Skin epidermis (tissue), 12 donors: ENCODE measurements at regions not wholly inside any gene's neighbourhood (a gene's known extent, or its start where the extent isn't known, plus 50 kb on each side); places are given as distances from the start of the nearest gene placed in this dataset.
"Not testable (repeated sequence)": the region's sequence is repeated elsewhere in the genome, so short reads cannot be mapped to it uniquely, and the experiment has no call there.

ENCODE experiments used
- H3K27ac ChIP-seq, 21 experiments: fragments of 200-600 bp; sonication (generic) in 11 of 21; one replicate each; pipeline ENCODE4 v1.5.0; 2020; ENCODE audit warnings: mild to moderate bottlenecking in 3 of 21, inconsistent platforms in 2 of 21, moderate library complexity in 2 of 21
- H3K4me3 ChIP-seq, 7 experiments: fragments of 200-600 bp; sonication (generic) in 2 of 7; one replicate each; pipeline ENCODE4 v1.5.0; 2020; ENCODE audit warnings: inconsistent platforms in 2 of 7, mild to moderate bottlenecking in 2 of 7, moderate library complexity in 1 of 7

GRCh38 chr2:129369437-129369836 lies 610.0 kb upstream of the RAB6C start:
- Histone ChIP-seq H3K27ac (no peak overlapping the region), H3K4me3 (no peak overlapping the region)

DNA sequence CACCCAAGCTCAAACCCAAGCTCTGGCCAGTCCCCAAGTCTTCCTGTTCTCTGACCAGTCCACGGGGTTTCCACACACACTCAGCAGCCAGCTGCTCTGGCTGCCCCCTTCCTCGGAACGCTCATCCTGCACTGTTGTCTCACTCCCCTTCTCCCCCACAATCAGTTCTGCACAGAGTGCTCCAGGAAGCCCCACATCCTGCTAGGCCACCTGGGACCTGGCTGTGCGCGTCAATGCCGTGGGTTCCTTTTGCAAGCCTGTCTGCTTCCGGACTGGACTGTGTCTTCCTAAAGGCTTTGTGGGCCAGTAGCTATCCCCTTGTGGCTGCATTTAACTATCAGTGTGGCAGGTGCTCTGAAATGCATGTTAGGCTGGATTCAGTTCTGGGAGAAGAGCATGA lies 605.0 kb upstream of the RAB6C start:
- Histone ChIP-seq H3K4me3 (no peak overlapping the region), H3K27ac (no peak overlapping the region)

DNA sequence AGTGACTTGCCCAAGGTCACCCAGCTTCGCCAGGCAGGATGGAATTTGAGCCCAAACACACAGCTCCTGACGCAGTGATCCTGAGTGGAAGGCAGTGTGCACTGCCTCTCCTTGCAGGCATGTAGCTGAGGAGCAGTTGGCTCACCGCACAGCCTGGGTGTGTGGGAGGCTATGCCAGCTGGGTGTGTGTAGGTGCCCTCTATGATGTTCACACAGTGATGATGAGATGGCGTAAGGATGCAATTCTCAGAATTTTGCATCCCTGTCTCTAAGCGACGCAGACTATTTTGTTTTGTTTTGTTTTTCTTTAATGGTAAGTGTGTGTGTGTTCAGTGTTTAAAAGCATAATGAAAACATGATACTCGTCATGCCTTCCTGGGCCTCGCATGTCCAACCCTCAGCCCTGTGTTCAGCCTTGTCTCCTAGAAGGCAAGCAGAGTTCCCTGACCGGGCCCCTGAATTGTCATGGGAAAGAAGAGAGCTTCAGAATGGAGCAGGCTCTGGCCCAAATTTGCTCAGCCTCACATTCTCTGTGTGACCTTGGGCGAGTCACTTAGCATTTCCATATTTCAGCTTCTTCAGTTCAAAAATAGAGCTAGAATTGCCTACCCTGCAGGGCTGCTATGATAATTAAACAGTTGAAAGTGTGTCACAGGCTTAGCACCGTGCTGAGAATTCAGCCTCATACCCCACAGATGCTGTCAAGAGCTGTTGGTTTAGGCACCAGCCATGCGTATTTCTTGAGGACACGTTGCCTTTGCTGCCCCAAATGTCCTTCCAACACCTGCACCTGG lies 603.6 kb upstream of the RAB6C start:
- Histone ChIP-seq H3K4me3 (no peak overlapping the region), H3K27ac (no peak overlapping the region)

- no peak overlapping the region for H3K27ac ChIP-seq
These were observed 602.9 kb upstream of the RAB6C start for GRCh38 chr2:129376426-129377077.

DNA sequence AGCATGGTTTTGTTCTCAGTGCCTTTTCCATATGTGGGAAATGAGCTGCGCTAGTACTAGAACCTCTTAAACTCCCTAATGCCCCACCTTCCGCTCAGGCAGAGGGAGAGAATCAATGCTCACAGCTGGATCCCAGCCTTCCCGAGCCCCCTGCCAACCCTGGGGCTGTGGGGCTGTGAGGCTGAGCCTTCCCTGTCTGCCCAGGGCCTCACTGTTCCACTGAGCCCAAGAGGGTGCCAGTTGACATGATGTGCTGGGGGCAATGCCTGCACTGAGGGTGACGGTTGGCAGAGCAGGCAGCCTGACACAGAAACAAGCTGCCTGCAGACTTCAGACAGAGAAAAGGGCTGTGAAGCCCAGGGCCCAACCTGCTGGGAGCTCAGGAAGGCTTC lies 602.4 kb upstream of the RAB6C start:
- Histone ChIP-seq H3K4me3 (no peak overlapping the region), H3K27ac (no peak overlapping the region)

More at GRCh38 chr2:129376426-129377077, 602.9 kb upstream of the RAB6C start:
- H3K4me3 ChIP-seq = no peak overlapping the region

DNA sequence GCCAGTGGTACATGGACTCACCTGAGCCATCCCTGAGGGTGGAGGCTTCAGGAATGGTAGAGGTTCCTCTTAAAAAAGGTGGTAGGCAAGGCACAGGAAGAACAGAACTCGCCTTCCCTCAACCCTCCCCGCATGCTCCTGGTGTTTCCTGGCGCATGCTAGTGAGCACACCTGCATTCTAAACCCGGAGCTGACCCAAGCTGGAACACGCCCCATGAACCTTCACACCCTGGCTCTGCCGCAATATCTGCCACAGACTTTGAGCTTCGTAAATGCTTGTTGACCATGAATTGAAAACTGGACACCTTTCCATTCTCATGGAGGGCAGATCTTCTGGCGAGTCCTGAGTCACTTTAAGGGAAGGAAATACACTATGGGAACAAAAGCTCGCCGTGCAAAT lies 601.3 kb upstream of the RAB6C start:
- Histone ChIP-seq H3K4me3 (no peak overlapping the region), H3K27ac (no peak overlapping the region)

- Histone ChIP-seq H3K27ac (no peak overlapping the region), H3K4me3 (no peak overlapping the region)
These were observed 600.1 kb upstream of the RAB6C start for GRCh38 chr2:129379411-129379810.

DNA sequence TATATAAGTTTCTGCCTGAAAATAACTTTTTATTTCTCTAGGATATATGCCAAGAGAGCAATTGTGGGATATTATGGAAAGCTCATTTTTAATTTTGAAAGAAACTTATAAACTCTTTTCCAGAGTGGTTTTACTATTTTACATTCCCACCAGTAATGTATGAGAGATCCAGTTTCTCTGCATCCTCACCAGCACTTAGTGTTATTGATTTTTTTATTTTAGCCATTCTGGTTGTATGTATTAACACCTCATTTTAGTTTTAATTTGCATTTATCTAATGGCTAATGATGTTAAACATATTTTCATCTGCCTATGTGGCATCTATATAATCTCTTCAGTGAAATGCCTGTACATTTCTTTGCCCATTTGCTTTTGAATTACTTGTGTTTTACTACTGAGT lies 597.7 kb upstream of the RAB6C start:
- no peak overlapping the region for H3K27ac ChIP-seq

GRCh38 chr2:129388870-129389269 lies 590.6 kb upstream of the RAB6C start:
- H3K27ac ChIP-seq = no peak overlapping the region
- no peak overlapping the region for H3K4me3 ChIP-seq

More for the DNA sequence above, 597.7 kb upstream of the RAB6C start:
- no peak overlapping the region for H3K4me3 ChIP-seq

GRCh38 chr2:129393816-129394215 lies 585.6 kb upstream of the RAB6C start:
- no peak overlapping the region for H3K4me3 ChIP-seq
- no peak overlapping the region for H3K27ac ChIP-seq

GRCh38 chr2:129396980-129397599 lies 582.4 kb upstream of the RAB6C start:
- H3K27ac ChIP-seq = no peak overlapping the region
- H3K4me3 ChIP-seq = no peak overlapping the region

GRCh38 chr2:129400826-129401225 lies 578.6 kb upstream of the RAB6C start:
- Histone ChIP-seq H3K27ac (no peak overlapping the region), H3K4me3 (no peak overlapping the region)

GRCh38 chr2:129402076-129402475 lies 577.4 kb upstream of the RAB6C start:
- Histone ChIP-seq H3K27ac (no peak overlapping the region), H3K4me3 (no peak overlapping the region)

GRCh38 chr2:129404000-129404685 lies 575.3 kb upstream of the RAB6C start:
- Histone ChIP-seq H3K27ac (no peak overlapping the region), H3K4me3 (no peak overlapping the region)

DNA sequence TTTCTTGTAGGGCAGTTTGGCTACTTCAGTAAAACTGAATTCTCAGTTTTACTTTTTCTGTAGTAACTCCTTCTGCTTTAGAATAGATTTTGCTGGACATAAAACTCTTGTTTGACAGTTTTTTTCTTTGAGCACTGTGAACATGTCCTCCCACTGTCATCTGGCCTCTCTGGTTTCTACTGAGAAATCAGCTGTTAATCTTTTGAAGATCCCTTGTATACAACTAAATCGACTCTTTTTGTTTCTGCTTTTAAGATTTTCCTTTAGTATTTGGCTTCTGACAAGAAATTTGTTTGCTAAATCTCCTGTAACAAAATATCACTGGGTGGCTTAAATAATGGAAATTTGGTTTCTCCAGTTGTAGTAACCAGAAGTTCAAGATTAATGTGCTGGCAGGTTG lies 570.9 kb upstream of the RAB6C start:
- H3K27ac ChIP-seq = no peak overlapping the region
- H3K4me3 ChIP-seq = no peak overlapping the region

GRCh38 chr2:129417041-129417440 lies 562.4 kb upstream of the RAB6C start:
- not testable (repeated sequence) for H3K27ac ChIP-seq

GRCh38 chr2:129422028-129422427 lies 557.4 kb upstream of the RAB6C start:
- no peak overlapping the region for H3K27ac ChIP-seq
- H3K4me3 ChIP-seq = no peak overlapping the region

More at GRCh38 chr2:129417041-129417440, 562.4 kb upstream of the RAB6C start:
- H3K4me3 ChIP-seq = not testable (repeated sequence)

GRCh38 chr2:129428086-129428660 lies 551.3 kb upstream of the RAB6C start:
- no peak overlapping the region for H3K27ac ChIP-seq

GRCh38 chr2:129430911-129431310 lies 548.6 kb upstream of the RAB6C start:
- no peak overlapping the region for H3K4me3 ChIP-seq
- H3K27ac ChIP-seq = no peak overlapping the region

More at GRCh38 chr2:129428086-129428660, 551.3 kb upstream of the RAB6C start:
- no peak overlapping the region for H3K4me3 ChIP-seq

DNA sequence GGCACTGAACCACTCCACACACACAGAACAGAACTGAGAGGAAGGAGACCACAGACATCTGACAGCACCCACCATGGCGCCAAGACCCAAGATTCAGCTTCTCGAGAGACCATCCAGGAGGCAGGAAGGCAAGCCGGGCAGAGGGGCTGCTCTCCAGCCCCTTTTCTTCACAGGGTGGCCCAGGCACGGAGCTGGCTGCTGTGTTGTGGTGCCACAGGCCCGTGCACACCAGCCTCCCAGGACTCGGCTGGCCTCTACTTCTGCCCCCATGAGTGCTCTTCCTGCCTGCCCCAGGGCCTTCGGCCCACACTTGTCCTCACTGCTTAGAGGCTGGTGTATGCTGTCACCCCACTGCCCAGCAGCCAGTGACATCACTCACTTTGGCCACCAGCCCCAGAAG lies 547.6 kb upstream of the RAB6C start:
- H3K27ac ChIP-seq = no peak overlapping the region
- H3K4me3 ChIP-seq = no peak overlapping the region
